ENCODE measurements at regions not wholly inside any gene's neighbourhood (a gene's known extent, or its start where the extent isn't known, plus 50 kb on each side); places are given as distances from the start of the nearest gene placed in this dataset.
"Not testable (repeated sequence)": the region's sequence is repeated elsewhere in the genome, so short reads cannot be mapped to it uniquely, and the experiment has no call there.

- no peak for DNase-seq
These were observed 333.3 kb upstream of the ROPN1 start for GRCh38 chr3:124325248-124325647.

GRCh38 chr3:124329723-124330122 lies 337.8 kb upstream of the ROPN1 start:
- DNase-seq, result no peak

DNA sequence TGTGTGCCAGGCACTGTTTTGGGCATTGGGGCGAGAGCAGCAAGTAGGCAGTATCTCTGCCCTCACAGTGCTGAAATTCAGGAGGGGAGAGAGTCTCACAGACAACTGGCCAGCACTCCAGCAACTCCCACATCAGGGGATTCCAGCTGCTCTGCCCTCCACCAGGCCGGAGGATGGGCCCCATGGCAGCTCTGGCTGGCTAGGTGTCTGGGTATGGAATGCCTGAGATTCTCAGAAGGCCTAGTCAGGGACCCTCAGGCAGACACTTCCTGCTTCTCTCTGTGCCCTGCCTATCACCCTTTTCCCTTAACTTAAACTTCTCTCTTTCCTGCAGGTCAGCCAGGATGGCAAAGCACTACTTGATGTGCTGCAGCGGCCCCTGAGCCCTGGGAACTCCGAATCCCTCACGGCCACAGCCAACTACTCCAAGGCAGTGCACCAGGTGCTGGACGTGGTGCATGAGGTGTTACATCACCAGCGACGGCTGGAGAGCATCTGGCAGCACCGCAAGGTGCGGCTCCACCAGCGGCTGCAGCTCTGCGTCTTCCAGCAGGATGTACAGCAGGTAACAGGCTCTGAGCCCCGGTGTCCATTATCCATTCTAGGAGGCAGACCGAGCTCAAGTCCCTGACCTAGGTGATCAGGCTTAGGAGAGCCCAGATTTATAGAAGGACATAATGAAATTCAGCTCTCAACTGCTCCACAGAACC lies 342.2 kb upstream of the ROPN1 start:
- no peak for DNase-seq

GRCh38 chr3:124336067-124336656 lies 344.2 kb upstream of the ROPN1 start:
- DNase-seq, result no peak

DNA sequence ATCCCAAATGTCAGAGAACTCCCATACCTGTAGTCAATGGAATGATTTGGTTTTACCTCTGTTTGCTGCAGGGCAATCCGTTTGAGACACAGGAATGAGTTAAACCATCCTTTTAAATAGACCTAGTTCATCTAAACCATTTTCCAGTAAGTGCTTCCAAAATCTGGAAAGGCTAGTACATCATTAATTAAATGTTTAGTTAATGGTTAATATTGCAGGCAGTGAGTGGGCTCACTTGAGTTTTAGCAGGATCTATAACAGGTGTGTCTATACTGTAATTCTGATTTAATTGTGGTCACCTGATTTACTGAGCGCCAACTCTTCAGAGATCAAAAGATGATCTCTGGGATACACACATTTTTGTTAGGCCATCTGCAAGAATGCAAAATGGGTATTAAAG lies 353.9 kb upstream of the ROPN1 start:
- no peak for DNase-seq

DNA sequence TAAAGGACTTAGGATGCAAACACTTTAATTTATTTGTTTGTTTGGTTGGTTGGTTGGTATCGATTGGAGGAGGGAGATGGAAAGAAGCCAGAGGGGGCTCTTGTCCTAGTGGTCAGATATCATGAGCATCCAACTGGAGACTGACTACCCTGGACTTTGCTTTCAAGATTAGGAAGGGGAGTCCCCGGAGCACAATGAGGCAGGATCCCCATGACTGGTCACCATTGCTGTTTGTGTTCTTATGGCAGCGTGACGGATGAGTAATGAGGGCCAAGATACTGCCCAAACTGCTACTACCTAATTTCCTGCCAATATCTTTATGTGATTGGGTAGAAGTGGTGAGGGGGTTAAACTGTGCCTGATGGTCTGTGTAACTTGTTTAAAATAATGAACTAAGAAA lies 354.6 kb upstream of the ROPN1 start:
- DNase-seq, result peak; percentile 63

DNA sequence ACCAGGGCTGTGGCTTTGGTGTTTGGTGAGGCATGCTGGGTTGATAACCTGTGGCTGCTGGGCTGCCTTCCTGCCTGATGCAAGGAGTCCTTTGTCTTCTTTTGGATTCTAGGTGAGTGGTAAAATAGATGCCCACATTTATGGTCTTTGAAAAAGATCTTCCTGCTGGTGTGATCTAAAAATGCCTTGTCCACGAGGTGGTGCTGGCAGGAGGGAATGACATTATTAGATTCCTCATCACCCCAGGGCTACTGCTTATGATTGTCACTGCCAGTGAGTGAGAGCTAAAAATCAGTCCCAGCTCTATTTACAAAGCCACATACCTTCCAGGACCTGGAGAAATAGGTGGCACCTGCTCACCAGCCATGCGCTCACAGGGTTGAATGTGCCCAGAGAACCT lies 355.5 kb upstream of the ROPN1 start:
- DNase-seq, result peak; percentile 19

GRCh38 chr3:124348555-124348954 lies 356.6 kb upstream of the ROPN1 start:
- not testable (repeated sequence) for DNase-seq

DNA sequence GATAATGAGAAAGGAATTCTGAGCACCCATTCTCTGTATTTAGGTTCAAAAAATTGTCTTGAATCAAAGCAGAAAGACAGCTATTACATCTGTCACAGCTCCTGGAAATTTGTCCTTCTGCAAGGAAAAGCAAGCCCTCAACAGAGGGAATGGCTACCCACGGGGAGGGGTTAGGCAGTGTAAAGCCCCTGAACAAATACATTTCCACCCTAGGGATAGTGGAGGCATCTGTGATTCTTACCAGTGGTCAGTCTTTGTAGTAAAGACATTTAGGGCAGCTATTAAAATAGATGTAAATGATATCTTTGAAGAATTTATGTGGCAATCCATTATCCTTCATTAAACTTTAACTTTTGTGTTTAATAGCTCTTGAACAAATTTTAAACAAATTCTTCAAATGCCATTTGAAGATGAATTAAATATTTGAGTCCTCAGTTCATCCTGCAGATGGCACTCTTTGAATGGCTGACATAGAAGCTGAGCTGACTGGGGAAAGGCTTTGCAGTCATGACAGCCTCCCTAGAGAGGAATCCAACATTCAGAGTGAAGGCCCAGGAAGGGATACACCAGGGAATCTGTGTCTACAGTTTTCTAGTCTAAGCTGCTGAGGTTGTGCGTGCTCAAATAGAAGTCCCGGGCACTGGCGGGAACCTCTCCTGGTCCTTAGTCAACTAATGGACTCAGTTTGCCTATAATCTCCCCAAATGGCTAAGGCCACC lies 359.7 kb upstream of the ROPN1 start:
- DNase-seq, result peak; percentile 73

DNA sequence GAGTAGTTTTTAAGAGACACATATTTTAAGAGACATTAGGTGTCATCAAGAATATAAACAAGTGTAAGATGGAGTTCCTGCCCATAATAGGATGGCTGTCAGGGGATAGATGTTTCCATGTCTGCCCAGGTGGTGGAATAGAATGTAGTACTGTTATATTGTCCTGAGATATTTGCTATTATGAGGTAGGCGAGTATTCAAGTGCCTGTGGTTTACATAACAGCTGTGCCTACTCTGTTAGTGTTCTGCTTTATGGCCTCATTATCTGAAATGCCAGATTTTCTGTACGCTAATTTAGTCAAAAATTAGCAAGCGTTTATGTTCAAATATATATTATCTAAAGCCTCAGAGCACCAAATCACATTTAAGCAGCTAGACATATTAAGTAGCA lies 360.2 kb upstream of the ROPN1 start:
- DNase-seq, result no peak

DNA sequence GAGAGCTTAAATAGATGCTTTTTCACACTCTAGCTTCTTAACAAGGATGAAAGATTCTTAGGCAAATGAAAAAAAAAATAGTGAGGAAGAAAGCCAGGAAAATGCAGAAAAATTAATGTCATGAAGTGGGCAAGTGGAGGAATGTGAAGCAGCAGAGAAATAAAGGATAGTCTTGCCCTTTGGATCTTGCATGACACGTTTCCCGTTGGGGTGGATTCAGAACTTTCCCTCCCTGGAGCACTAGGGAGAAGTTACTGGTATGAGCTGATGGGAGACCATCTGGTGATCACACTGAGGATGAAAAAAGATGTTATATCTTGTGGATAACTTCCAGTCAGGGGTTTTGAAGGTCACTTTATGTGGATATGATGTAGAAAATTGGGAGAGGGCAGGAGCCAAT lies 361.8 kb upstream of the ROPN1 start:
- no peak for DNase-seq

- DNase-seq, result no peak
These were observed 362.2 kb upstream of the ROPN1 start for GRCh38 chr3:124354150-124354549.

DNA sequence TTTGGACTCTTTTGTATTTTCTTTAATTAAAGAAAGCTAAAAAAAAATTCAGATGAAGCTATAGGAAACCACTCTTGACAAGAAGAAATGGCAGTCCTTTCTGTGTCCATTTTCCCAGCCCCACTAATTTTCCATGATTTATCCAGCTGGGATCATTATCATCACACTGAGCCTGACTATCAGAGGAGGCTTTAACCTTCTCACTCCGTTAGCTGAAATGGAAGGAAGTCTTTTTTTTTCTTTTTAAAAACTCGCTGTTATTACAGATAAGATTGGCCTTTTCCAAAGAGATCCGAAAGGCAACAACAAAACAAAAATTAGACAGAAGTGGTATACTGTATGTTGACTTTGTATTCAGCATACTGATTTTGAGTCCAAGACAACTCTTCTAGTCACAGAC lies 366.2 kb upstream of the ROPN1 start:
- no peak for DNase-seq

GRCh38 chr3:124360155-124360554 lies 368.2 kb upstream of the ROPN1 start:
- no peak for DNase-seq

DNA sequence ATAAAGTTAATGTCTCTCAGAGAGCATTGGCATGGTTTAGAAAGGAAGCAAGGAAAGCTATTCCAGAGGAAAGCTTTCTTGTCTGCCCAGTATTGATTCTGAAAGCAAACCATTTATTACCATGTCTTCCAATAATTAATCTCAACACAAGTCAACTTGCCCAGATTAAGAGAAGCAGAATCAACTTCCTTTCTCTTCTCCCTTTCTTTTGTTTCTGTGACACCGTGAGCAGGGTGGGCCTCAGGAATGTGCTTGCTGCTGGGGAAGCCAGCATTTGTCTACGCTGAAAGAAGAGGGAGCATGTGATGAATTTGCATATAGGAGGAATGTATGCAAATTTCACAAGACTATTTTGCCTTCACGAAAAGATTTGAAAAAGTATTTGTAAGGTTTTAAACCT lies 368.6 kb upstream of the ROPN1 start:
- peak; percentile 9 for DNase-seq

DNA sequence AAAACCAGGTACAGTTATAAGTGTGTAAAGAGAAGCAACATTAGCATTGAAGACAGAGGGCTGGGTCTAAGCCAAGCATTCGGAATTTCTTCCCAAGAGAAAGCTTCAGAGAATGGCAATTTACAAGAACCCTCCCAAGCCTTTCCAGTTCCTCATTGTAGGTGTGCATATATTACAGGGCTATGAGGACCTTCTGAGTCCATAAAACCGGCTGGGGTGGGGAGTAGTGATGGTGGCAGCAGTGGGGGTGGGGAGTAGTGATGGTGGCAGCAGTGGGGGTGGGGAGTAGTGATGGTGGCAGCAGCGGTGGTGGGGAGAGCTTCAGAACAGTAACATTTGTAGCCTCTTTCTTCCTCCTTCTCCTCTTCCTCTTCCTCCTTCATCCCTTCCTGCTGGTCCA lies 368.7 kb upstream of the UMPS start:
- no peak for DNase-seq

DNA sequence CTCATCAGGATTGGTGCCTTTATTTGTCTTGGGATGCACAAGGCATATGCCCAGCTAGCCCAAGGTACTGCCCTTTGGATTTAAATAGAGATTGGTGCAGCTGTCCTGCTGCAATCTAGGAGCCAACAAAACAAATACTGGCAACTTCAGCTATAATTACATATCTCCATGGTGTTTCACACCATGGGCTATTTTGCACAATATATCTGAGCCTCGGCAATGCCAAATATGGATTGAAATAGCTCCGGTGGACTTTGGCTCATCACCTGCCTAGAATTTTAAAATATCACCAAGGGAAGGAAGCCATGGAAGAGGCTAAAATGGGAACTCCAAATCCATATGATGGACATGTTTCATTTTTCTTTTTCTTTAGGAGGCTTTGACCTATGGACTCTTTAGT lies 367.8 kb upstream of the UMPS start:
- no peak for DNase-seq

GRCh38 chr3:124363476-124363875 lies 366.8 kb upstream of the UMPS start:
- peak; percentile 33 for DNase-seq

GRCh38 chr3:124364317-124365020 lies 365.8 kb upstream of the UMPS start:
- no peak for DNase-seq

- DNase-seq, result not testable (repeated sequence)
These were observed 363.6 kb upstream of the UMPS start for GRCh38 chr3:124366655-124367054.

- no peak for DNase-seq
These were observed 357.5 kb upstream of the UMPS start for GRCh38 chr3:124372775-124373174.

DNA sequence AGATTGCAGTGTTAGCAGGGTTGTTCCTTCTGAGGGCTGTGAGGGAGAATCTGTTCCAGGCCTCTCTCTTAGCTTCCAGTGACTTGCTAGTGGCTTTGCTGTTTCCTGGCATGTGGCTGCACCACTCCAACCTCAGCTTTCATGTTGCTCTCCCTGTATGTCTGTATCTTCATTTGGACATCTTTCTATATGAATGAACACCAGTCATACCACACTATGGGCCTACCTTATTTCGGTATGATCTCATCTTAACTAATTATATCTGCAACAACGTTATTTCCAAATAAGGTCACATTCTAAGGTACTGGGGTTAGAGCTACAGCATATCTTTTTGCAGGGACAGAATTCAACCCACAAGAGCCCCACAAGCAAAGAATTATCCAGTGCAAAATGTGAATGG lies 356.7 kb upstream of the UMPS start:
- no peak for DNase-seq

- DNase-seq, result no peak
These were observed 355.7 kb upstream of the UMPS start for GRCh38 chr3:124374583-124374982.
